ENCODE measurements at regions not wholly inside any gene's neighbourhood (a gene's known extent, or its start where the extent isn't known, plus 50 kb on each side); places are given as distances from the start of the nearest gene placed in this dataset.

DNA sequence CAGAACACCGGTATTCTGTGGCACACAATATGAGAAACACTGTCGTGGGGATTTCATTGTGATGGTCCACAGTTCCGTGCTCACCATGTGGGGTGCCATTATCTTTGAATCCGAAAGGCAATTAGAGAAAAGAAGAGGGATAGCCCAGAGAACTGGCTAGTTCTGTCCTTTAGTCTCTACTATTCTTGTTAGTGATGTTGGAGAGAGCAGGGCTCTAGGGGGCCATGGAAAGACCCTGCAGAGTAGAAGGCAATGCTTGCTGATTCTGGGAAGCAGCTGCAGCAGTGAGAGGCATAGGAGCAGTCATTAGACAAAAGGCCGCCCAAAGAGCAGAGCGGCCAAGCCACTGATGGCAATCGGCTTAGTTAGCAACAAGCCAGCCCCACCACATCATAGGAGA lies 146.3 kb downstream of the TSEN15 start:
- no peak for DNase-seq
- intact Hi-C loops (cut with DNase I) = loop anchor here in 1 of 4 donors (5.0 kb wide), 1 partner anchor 36 kb away; no protein-coding TSS in a partner anchor
- Histone ChIP-seq H3K36me3 (no peaks in the 10 kb centered on the region), H3K27ac (no peak overlapping the region), H3K4me3 (no peak overlapping the region), H3K27me3 (no peaks in the 10 kb centered on the region), H3K9me3 (no peaks in the 10 kb centered on the region), H3K4me1 (ENCODE audit: insufficient read depth) (peaks cover 2% of the 10 kb centered on the region)
- TF ChIP-seq EP300 (IDR thresholded peaks at IDR 0.05) (no peak), POLR2A (IDR thresholded peaks at IDR 0.05) (no peak)
- TF ChIP-seq, protein P1, sequence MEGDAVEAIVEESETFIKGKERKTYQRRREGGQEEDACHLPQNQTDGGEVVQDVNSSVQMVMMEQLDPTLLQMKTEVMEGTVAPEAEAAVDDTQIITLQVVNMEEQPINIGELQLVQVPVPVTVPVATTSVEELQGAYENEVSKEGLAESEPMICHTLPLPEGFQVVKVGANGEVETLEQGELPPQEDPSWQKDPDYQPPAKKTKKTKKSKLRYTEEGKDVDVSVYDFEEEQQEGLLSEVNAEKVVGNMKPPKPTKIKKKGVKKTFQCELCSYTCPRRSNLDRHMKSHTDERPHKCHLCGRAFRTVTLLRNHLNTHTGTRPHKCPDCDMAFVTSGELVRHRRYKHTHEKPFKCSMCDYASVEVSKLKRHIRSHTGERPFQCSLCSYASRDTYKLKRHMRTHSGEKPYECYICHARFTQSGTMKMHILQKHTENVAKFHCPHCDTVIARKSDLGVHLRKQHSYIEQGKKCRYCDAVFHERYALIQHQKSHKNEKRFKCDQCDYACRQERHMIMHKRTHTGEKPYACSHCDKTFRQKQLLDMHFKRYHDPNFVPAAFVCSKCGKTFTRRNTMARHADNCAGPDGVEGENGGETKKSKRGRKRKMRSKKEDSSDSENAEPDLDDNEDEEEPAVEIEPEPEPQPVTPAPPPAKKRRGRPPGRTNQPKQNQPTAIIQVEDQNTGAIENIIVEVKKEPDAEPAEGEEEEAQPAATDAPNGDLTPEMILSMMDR (IDR thresholded peaks at IDR 0.05) = no peak
- WGBS, 3 donors = 93 to 97% (median 96%) methylated on average over 7 of the region's 7 CpGs

DNA sequence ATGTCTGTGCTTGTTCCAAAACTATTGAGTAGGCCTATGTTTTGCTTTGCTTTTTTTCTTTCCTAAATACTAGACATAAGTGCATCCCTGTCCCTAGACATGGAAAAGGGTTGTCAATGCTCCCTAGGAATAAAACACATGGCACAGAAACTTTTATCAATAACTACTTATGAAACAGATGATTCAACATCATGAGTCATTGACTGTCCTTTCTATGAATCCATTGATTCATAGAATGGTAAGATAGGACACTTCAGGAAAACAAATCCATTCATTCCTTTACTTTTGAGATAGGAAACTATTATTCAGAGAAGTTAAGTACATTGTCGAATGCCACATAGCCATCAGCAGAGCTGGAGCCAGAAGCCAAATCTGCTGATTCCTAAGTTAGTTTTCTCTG lies 147.5 kb downstream of the TSEN15 start:
- 82 to 91% (median 90%) methylated on average over 1 of the region's 1 CpG for WGBS, 3 donors
- no peaks in the 10 kb centered on the region for H3K36me3 ChIP-seq
- H3K9me3 ChIP-seq = no peaks in the 10 kb centered on the region
- H3K27ac ChIP-seq = no peak overlapping the region
- no peak overlapping the region for H3K4me3 ChIP-seq
- no peaks in the 10 kb centered on the region for H3K4me1 ChIP-seq (ENCODE audit: insufficient read depth)
- no peak for DNase-seq
- H3K27me3 ChIP-seq = no peaks in the 10 kb centered on the region
- intact Hi-C loops (cut with DNase I) = loop anchor here in 1 of 4 donors (5.0 kb wide), 1 partner anchor 37 kb away; no protein-coding TSS in a partner anchor
- no peak for TF ChIP-seq POLR2A (IDR thresholded peaks at IDR 0.05)
- TF ChIP-seq, protein P1 (IDR thresholded peaks at IDR 0.05) = no peak
- TF ChIP-seq EP300 (IDR thresholded peaks at IDR 0.05) = no peak

DNA sequence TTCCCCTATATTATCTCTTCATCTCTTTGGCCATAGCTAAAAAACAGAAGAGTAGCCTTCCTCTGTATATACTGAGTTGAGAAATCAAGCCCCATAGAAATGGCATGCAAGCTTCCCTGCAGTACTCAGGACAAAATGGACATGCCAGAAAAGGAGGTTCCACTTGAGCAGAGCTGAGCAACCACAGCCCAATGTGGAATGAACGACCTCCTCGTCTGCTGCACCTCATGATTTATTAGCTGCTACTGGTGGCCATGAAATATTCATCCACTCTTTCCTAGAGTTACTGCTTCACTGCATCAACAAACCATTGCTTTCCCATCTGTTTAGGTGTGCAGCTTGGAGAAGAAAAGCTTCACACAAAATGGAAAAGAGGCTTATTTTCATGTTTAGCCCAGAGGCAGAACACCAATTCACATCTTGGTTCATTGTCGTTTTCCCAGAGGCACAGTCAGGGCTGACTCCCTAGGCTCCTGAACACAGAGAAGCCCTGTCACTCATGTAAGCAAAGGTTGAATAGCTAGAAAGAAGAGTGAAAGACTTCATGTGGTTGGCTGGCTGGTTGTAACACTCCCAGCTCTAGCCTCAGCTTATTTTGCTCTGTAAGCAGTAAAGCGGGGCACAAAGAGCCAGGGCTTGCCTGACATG lies 148.0 kb downstream of the TSEN15 start:
- intact Hi-C loops (cut with DNase I) = loop anchor here in 1 of 4 donors (5.0 kb wide), 1 partner anchor 37 kb away; no protein-coding TSS in a partner anchor
- no peak for DNase-seq
- TF ChIP-seq EP300 (IDR thresholded peaks at IDR 0.05) (no peak), POLR2A (IDR thresholded peaks at IDR 0.05) (no peak)
- TF ChIP-seq, protein P1 (IDR thresholded peaks at IDR 0.05) = no peak
- Histone ChIP-seq H3K4me3 (no peak overlapping the region), H3K4me1 (ENCODE audit: insufficient read depth) (no peaks in the 10 kb centered on the region), H3K27me3 (no peaks in the 10 kb centered on the region), H3K36me3 (no peaks in the 10 kb centered on the region), H3K9me3 (no peaks in the 10 kb centered on the region), H3K27ac (no peak overlapping the region)
- 61 to 73% (median 65%) methylated on average over 4 of the region's 4 CpGs for WGBS, 3 donors

DNA sequence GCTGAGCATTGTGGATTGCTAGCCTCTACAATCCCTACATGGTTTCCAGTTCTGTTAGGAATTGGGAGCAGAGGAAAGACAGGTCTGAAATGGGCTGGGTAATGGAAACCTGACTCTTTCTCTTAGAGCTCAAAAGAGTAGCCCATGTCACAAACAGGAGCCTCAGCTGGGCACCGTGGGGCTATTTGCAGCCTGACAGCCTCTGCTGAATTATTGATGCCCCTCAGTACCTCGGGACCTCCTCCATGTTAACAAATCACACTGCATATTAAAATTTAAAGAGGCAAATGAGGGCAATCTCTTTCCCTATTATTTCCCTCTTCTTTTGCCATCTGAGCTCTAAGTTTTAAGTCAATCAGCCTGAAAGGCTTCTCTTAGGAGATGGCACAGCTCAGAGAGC lies 157.1 kb downstream of the TSEN15 start:
- WGBS, 3 donors = 75 to 93% (median 93%) methylated on average over 2 of the region's 2 CpGs
- no peaks in the 10 kb centered on the region for H3K27me3 ChIP-seq
- no peak overlapping the region for H3K4me3 ChIP-seq
- H3K27ac ChIP-seq = no peak overlapping the region
- H3K9me3 ChIP-seq = no peaks in the 10 kb centered on the region
- intact Hi-C loops (cut with DNase I) = no loop called here
- no peaks in the 10 kb centered on the region for H3K4me1 ChIP-seq (ENCODE audit: insufficient read depth)
- TF ChIP-seq POLR2A (IDR thresholded peaks at IDR 0.05) (no peak), EP300 (IDR thresholded peaks at IDR 0.05) (no peak)
- TF ChIP-seq, protein P1 (IDR thresholded peaks at IDR 0.05) = no peak
- DNase-seq = no peak
- H3K36me3 ChIP-seq = no peaks in the 10 kb centered on the region
